SK-N-SH (cell line): ENCODE measurements at regions not wholly inside any gene's neighbourhood (a gene's known extent, or its start where the extent isn't known, plus 50 kb on each side); places are given as distances from the start of the nearest gene placed in this dataset.

Experiments used
- CTCF ChIA-PET: fragments of 300-600, 350-600 bp; formaldehyde crosslinking; extraction: SDS; loops from one replicate; lab custom pipeline; 2021; lab: Yijun Ruan, JAX
- POLR2A ChIA-PET: fragments of 350-600 bp; sonication (Branson Sonifier 250); formaldehyde crosslinking; extraction: SDS; loops from one replicate; lab custom pipeline; 2020; ENCODE audit warnings: antibody characterized with exemption, inconsistent platforms; lab: Yijun Ruan, JAX
- DNase-seq: peaks from one replicate; pipeline ENCODE4 v3.0.0; 2012
- H2AFZ ChIP-seq: fragments of 200-600 bp; sonication (generic); 2 replicates; pipeline ENCODE4 v1.8.1; 2016; ENCODE audit warnings: antibody characterized with exemption, mild to moderate bottlenecking, low read depth
- H3F3A ChIP-seq: fragments of 200-600 bp; sonication (generic); replicated peaks from 2 replicates; pipeline ENCODE3; 2016; ENCODE audit warnings: antibody characterized with exemption, mild to moderate bottlenecking; ENCODE audit not compliant: insufficient read depth
- H3K27ac ChIP-seq, 2 experiments: fragments of 200-500 bp in 1 of 2; fragments of 200-600 bp in 1 of 2; sonication (Bioruptor generic) in 1 of 2; sonication (generic), shearing (Covaris generic) in 1 of 2; 2 replicates each; pipeline versions ENCODE4 v1.5.1 to v1.6.1; 2014 to 2016; ENCODE audit warnings: low read depth in 2 of 2, inconsistent platforms in 1 of 2, low read length in 1 of 2, mild to moderate bottlenecking in 1 of 2, mixed read lengths in 1 of 2
- H3K27me3 ChIP-seq: fragments of 200-600 bp; sonication (generic), shearing (Covaris generic); 2 replicates; pipeline ENCODE4 v1.6.1; 2016; ENCODE audit warnings: mixed run types; ENCODE audit not compliant: insufficient read depth
- H3K36me3 ChIP-seq, 2 experiments: fragments of 200-500 bp in 1 of 2; fragments of 200-600 bp in 1 of 2; sonication (Bioruptor generic) in 1 of 2; sonication (generic) in 1 of 2; replicated peaks in 1 of 2; 2 replicates each; pipeline versions ENCODE3 to v1.5.1; 2014 to 2016; ENCODE audit warnings: low read length in 1 of 2, mild to moderate bottlenecking in 1 of 2; ENCODE audit not compliant: insufficient read depth in 2 of 2, control insufficient read depth in 1 of 2
- H3K4me1 ChIP-seq, 2 experiments: fragments of 200-500 bp in 1 of 2; fragments of 200-600 bp in 1 of 2; sonication (Bioruptor generic) in 1 of 2; sonication (generic), shearing (Covaris generic) in 1 of 2; 2 replicates each; pipeline versions ENCODE4 v1.5.1 to v1.6.1; 2014 to 2016; ENCODE audit warnings: low read depth in 1 of 2, low read length in 1 of 2, mixed run types in 1 of 2; ENCODE audit not compliant: insufficient read depth in 2 of 2, control insufficient read depth in 1 of 2
- H3K4me2 ChIP-seq: fragments of 200-600 bp; sonication (generic), shearing (Covaris generic); 2 replicates; pipeline ENCODE4 v1.6.1; 2017; ENCODE audit warnings: mixed run types
- H3K4me3 ChIP-seq, 2 experiments: fragments of 200-500 bp in 1 of 2; fragments of 200-600 bp in 1 of 2; sonication (Bioruptor generic) in 1 of 2; sonication (generic), shearing (Covaris generic) in 1 of 2; 2 replicates each; pipeline versions ENCODE4 v1.5.1 to v1.8.1; 2014 to 2016; ENCODE audit warnings: low read depth in 2 of 2, inconsistent platforms in 1 of 2, low read length in 1 of 2, mild to moderate bottlenecking in 1 of 2, mixed read lengths in 1 of 2, moderate library complexity in 1 of 2
- H3K79me2 ChIP-seq: fragments of 200-600 bp; sonication (generic); 2 replicates; pipeline ENCODE4 v1.8.1; 2017; ENCODE audit warnings: mild to moderate bottlenecking; ENCODE audit not compliant: insufficient read depth
- H3K9ac ChIP-seq: fragments of 200-600 bp; sonication (generic); 2 replicates; pipeline ENCODE4 v1.6.1; 2017; ENCODE audit warnings: mixed run types
- H3K9me2 ChIP-seq: fragments of 200-600 bp; sonication (generic); 2 replicates; pipeline ENCODE4 v1.6.1; 2017; ENCODE audit warnings: mixed run types
- H3K9me3 ChIP-seq: fragments of 200-600 bp; sonication (generic); 2 replicates; pipeline ENCODE4 v1.6.1; 2017; ENCODE audit warnings: mixed run types, mild to moderate bottlenecking, moderate library complexity
- H4K20me1 ChIP-seq: fragments of 200-600 bp; sonication (generic); 2 replicates; pipeline ENCODE4 v1.6.1; 2017; ENCODE audit warnings: mild to moderate bottlenecking, mixed run types; ENCODE audit not compliant: insufficient read depth
- CHD2 ChIP-seq: fragments of 150-350 bp; IDR thresholded peaks from 2 replicates; pipeline ENCODE4 v1.6.1; 2018; ENCODE audit warnings: low read length; ENCODE audit not compliant: partially characterized antibody
- ELF1 ChIP-seq: IDR thresholded peaks from 2 replicates; pipeline ENCODE4 v1.4.0; 2012
- EP300 ChIP-seq, 2 experiments: IDR thresholded peaks; 2 replicates each; pipeline versions ENCODE4 v1.4.0 to v1.6.1; 2012; ENCODE audit warnings: borderline replicate concordance in 1 of 2, low read depth in 1 of 2, low read length in 1 of 2
- FOXJ3 ChIP-seq: sonication (generic); formaldehyde crosslinking; IDR thresholded peaks from 2 replicates; pipeline ENCODE4 v1.5.1; 2020; ENCODE audit warnings: mild to moderate bottlenecking, missing genetic modification reagents
- GABPA ChIP-seq: IDR thresholded peaks from 2 replicates; pipeline ENCODE4 v1.4.0; 2012; ENCODE audit warnings: low read depth, mild to moderate bottlenecking
- MXI1 ChIP-seq: IDR thresholded peaks from 2 replicates; pipeline ENCODE4 v1.6.1; 2012; ENCODE audit warnings: mild to moderate bottlenecking, low read depth, low read length, improper control_type of control experiment
- NFIC ChIP-seq: IDR thresholded peaks from 2 replicates; pipeline ENCODE4 v1.4.0; 2012; ENCODE audit warnings: borderline replicate concordance
- RAD21 ChIP-seq: IDR thresholded peaks from 2 replicates; pipeline ENCODE4 v1.6.1; 2012; ENCODE audit warnings: mild to moderate bottlenecking, low read length
- RCOR1 ChIP-seq: fragments of 150-350 bp; IDR thresholded peaks from 2 replicates; pipeline ENCODE4 v1.6.1; 2017; ENCODE audit warnings: antibody characterized with exemption, low read length
- TAF1 ChIP-seq: IDR thresholded peaks from 2 replicates; pipeline ENCODE4 v1.6.1; 2012; ENCODE audit warnings: low read depth, mild to moderate bottlenecking, low read length, moderate library complexity, borderline replicate concordance
- TCF12 ChIP-seq: IDR thresholded peaks from 2 replicates; pipeline ENCODE4 v1.4.0; 2012
- TEAD4 ChIP-seq: IDR thresholded peaks from 2 replicates; pipeline ENCODE4 v1.4.0; 2012; ENCODE audit warnings: mild to moderate bottlenecking, borderline replicate concordance; ENCODE audit not compliant: insufficient read depth
- YY1 ChIP-seq: IDR thresholded peaks from 2 replicates; pipeline ENCODE4 v1.4.0; 2012; ENCODE audit warnings: low read depth, mild to moderate bottlenecking
- WGBS: methylation state at CpG from one replicate; pipeline ENCODE4 v1.1.6; 2017; ENCODE audit warnings: low lambda C conversion rate; 5-methylcytosine and 5-hydroxymethylcytosine counted together
- TF ChIP-seq, protein P1 (sequence below): fragments of 150-350 bp; IDR thresholded peaks from 2 replicates; pipeline ENCODE4 v1.6.1; 2016; ENCODE audit warnings: mild to moderate bottlenecking, low read depth, low read length
- TF ChIP-seq, protein P2 (sequence below): fragments of 200-600 bp; sonication (generic); IDR thresholded peaks from 2 replicates; pipeline ENCODE4 v1.6.1; 2017; ENCODE audit warnings: antibody characterized with exemption, mild to moderate bottlenecking, moderate library complexity
- TF ChIP-seq, protein P3 (sequence below): IDR thresholded peaks from 2 replicates; pipeline ENCODE4; 2012
- TF ChIP-seq, protein P4 (sequence below): IDR thresholded peaks from 2 replicates; pipeline ENCODE4 v1.6.1; 2012; ENCODE audit warnings: mild to moderate bottlenecking, low read depth, low read length, moderate library complexity

DNA sequence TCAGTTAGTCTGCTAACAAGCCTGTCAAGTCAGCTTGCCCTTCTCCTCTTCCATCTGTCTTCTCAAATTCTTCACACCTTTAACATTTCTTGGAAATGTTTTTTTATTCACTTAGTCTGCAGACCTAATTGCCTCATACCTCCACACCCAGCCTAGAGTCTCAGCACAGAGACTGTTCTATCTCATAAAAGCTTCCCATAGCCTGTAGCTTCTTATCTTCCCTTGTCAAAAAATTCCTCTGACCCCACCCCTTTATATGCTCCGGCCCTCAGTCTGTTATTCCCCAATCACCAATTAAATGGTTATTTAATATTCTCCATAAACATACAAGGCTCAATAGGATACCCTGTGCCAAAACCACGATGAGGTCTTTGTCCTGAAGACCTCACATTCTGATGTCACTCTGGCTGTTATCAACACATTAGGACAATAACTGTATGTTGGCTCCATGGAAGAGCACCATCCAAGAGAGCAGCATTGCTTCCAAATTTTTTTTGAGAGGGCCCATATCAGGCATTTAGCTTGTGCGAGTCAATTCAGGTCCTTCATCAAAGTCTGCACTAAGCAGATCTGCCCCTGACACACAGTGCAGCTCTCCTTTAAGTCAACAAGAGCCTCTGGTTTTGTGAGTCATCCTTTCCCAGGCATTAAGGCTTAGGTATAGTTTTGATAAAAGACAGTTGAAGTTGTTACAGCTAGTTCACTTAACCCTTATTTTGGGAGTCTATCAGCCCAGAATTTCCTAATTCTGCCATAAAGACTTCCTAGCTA lies 83.2 kb upstream of the TBX18 start:
- CTCF ChIA-PET = no interaction called here
- Histone ChIP-seq H4K20me1 (no peaks in the 10 kb centered on the region), H3F3A (no peaks in the 10 kb centered on the region), H3K27ac (no peak overlapping the region), H3K79me2 (no peaks in the 10 kb centered on the region), H3K4me1 (no peaks in the 10 kb centered on the region), H3K9ac (no peak overlapping the region), H3K27me3 (no peaks in the 10 kb centered on the region; the same call in 1 of the 2 replicates), H3K4me3 (no peak overlapping the region), H3K36me3 (no peaks in the 10 kb centered on the region), H3K9me3 (no peaks in the 10 kb centered on the region), H3K9me2 (no peaks in the 10 kb centered on the region), H3K4me2 (no peak overlapping the region), H2AFZ (no peak overlapping the region)
- TF ChIP-seq, protein P1, sequence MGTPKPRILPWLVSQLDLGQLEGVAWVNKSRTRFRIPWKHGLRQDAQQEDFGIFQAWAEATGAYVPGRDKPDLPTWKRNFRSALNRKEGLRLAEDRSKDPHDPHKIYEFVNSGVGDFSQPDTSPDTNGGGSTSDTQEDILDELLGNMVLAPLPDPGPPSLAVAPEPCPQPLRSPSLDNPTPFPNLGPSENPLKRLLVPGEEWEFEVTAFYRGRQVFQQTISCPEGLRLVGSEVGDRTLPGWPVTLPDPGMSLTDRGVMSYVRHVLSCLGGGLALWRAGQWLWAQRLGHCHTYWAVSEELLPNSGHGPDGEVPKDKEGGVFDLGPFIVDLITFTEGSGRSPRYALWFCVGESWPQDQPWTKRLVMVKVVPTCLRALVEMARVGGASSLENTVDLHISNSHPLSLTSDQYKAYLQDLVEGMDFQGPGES = no peak
- TF ChIP-seq MXI1 (no peak), RAD21 (no peak), CHD2 (no peak), ELF1 (no peak), EP300 (IDR thresholded peaks at IDR 0.05; ENCODE audit: borderline replicate concordance in 1 of 2, low read depth in 1 of 2, low read length in 1 of 2) (no peak), TCF12 (no peak), NFIC (no peak), FOXJ3 (no peak), RCOR1 (no peak), YY1 (no peak), GABPA (no peak), TAF1 (no peak), TEAD4 (no peak)
- TF ChIP-seq, protein P2, sequence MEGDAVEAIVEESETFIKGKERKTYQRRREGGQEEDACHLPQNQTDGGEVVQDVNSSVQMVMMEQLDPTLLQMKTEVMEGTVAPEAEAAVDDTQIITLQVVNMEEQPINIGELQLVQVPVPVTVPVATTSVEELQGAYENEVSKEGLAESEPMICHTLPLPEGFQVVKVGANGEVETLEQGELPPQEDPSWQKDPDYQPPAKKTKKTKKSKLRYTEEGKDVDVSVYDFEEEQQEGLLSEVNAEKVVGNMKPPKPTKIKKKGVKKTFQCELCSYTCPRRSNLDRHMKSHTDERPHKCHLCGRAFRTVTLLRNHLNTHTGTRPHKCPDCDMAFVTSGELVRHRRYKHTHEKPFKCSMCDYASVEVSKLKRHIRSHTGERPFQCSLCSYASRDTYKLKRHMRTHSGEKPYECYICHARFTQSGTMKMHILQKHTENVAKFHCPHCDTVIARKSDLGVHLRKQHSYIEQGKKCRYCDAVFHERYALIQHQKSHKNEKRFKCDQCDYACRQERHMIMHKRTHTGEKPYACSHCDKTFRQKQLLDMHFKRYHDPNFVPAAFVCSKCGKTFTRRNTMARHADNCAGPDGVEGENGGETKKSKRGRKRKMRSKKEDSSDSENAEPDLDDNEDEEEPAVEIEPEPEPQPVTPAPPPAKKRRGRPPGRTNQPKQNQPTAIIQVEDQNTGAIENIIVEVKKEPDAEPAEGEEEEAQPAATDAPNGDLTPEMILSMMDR = no peak
- TF ChIP-seq, protein P3, sequence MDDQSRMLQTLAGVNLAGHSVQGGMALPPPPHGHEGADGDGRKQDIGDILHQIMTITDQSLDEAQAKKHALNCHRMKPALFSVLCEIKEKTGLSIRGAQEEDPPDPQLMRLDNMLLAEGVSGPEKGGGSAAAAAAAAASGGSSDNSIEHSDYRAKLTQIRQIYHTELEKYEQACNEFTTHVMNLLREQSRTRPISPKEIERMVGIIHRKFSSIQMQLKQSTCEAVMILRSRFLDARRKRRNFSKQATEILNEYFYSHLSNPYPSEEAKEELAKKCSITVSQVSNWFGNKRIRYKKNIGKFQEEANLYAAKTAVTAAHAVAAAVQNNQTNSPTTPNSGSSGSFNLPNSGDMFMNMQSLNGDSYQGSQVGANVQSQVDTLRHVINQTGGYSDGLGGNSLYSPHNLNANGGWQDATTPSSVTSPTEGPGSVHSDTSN = no peak
- TF ChIP-seq, protein P4, sequence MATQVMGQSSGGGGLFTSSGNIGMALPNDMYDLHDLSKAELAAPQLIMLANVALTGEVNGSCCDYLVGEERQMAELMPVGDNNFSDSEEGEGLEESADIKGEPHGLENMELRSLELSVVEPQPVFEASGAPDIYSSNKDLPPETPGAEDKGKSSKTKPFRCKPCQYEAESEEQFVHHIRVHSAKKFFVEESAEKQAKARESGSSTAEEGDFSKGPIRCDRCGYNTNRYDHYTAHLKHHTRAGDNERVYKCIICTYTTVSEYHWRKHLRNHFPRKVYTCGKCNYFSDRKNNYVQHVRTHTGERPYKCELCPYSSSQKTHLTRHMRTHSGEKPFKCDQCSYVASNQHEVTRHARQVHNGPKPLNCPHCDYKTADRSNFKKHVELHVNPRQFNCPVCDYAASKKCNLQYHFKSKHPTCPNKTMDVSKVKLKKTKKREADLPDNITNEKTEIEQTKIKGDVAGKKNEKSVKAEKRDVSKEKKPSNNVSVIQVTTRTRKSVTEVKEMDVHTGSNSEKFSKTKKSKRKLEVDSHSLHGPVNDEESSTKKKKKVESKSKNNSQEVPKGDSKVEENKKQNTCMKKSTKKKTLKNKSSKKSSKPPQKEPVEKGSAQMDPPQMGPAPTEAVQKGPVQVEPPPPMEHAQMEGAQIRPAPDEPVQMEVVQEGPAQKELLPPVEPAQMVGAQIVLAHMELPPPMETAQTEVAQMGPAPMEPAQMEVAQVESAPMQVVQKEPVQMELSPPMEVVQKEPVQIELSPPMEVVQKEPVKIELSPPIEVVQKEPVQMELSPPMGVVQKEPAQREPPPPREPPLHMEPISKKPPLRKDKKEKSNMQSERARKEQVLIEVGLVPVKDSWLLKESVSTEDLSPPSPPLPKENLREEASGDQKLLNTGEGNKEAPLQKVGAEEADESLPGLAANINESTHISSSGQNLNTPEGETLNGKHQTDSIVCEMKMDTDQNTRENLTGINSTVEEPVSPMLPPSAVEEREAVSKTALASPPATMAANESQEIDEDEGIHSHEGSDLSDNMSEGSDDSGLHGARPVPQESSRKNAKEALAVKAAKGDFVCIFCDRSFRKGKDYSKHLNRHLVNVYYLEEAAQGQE = no peak
- POLR2A ChIA-PET = no interaction called here
- no peak for DNase-seq
- WGBS = 12% methylated on average over 3 of the region's 3 CpGs
